ENCODE measurements at regions not wholly inside any gene's neighbourhood (a gene's known extent, or its start where the extent isn't known, plus 50 kb on each side); places are given as distances from the start of the nearest gene placed in this dataset.

GRCh38 chr12:24079083-24079482 is 129.6 kb upstream of the SOX5 start:
- no peak overlapping the region for H3K27ac ChIP-seq (replicated peaks)
- no peaks in the 10 kb centered on the region for H3K27me3 ChIP-seq (ENCODE audit: insufficient read depth, poor library complexity, severe bottlenecking)
- TF ChIP-seq GABPA (IDR thresholded peaks at IDR 0.05; ENCODE audit: low read depth), result no peak
- no peak for TF ChIP-seq REST (IDR thresholded peaks at IDR 0.05; ENCODE audit: insufficient replicate concordance, low read depth)
- TF ChIP-seq SPI1 (IDR thresholded peaks at IDR 0.05; ENCODE audit: borderline replicate concordance, low read depth), result no peak
- TF ChIP-seq POLR2AphosphoS5 (IDR thresholded peaks at IDR 0.05; ENCODE audit: low read depth), result no peak
- TF ChIP-seq CTCF (IDR thresholded peaks at IDR 0.05; ENCODE audit: insufficient read depth, low read length), result no peak
- no peak overlapping the region for H3K4me3 ChIP-seq (replicated peaks; ENCODE audit: insufficient read depth, low read length)
- DNase-seq (ENCODE audit: low read depth in 1 of 2, low spot score in 1 of 2), result no peak

- H3K27me3 ChIP-seq (ENCODE audit: insufficient read depth, poor library complexity, severe bottlenecking), result no peaks in the 10 kb centered on the region
- H3K27ac ChIP-seq (replicated peaks), result no peak overlapping the region
- DNase-seq (ENCODE audit: low read depth in 1 of 2, low spot score in 1 of 2), result no peak
- TF ChIP-seq POLR2AphosphoS5 (IDR thresholded peaks at IDR 0.05; ENCODE audit: low read depth) (no peak), SPI1 (IDR thresholded peaks at IDR 0.05; ENCODE audit: borderline replicate concordance, low read depth) (no peak), CTCF (IDR thresholded peaks at IDR 0.05; ENCODE audit: insufficient read depth, low read length) (no peak), GABPA (IDR thresholded peaks at IDR 0.05; ENCODE audit: low read depth) (no peak), REST (IDR thresholded peaks at IDR 0.05; ENCODE audit: insufficient replicate concordance, low read depth) (no peak)
- no peak overlapping the region for H3K4me3 ChIP-seq (replicated peaks; ENCODE audit: insufficient read depth, low read length)
Measured at GRCh38 chr12:24078318-24078765, 128.9 kb upstream of the SOX5 start.

GRCh38 chr12:24077161-24077560 is 127.7 kb upstream of the SOX5 start:
- no peaks in the 10 kb centered on the region for H3K27me3 ChIP-seq (ENCODE audit: insufficient read depth, poor library complexity, severe bottlenecking)
- TF ChIP-seq REST (IDR thresholded peaks at IDR 0.05; ENCODE audit: insufficient replicate concordance, low read depth) (no peak), GABPA (IDR thresholded peaks at IDR 0.05; ENCODE audit: low read depth) (no peak), CTCF (IDR thresholded peaks at IDR 0.05; ENCODE audit: insufficient read depth, low read length) (no peak), SPI1 (IDR thresholded peaks at IDR 0.05; ENCODE audit: borderline replicate concordance, low read depth) (no peak), POLR2AphosphoS5 (IDR thresholded peaks at IDR 0.05; ENCODE audit: low read depth) (no peak)
- DNase-seq (ENCODE audit: low read depth in 1 of 2, low spot score in 1 of 2), result no peak
- H3K4me3 ChIP-seq (replicated peaks; ENCODE audit: insufficient read depth, low read length), result no peak overlapping the region
- no peak overlapping the region for H3K27ac ChIP-seq (replicated peaks)
